Small intestine (tissue), 7 donors: ENCODE measurements at regions not wholly inside any gene's neighbourhood (a gene's known extent, or its start where the extent isn't known, plus 50 kb on each side); places are given as distances from the start of the nearest gene placed in this dataset.
"Not testable (repeated sequence)": the region's sequence is repeated elsewhere in the genome, so short reads cannot be mapped to it uniquely, and the experiment has no call there.

Source experiments
- DNase-seq, 2 donors: peaks; one replicate each; pipeline versions ENCODE4 v3.0.0 to v3.0.0-alpha.2; 2013
- FAIRE-seq: peaks from 2 replicates; lab custom pipeline; 2012; peaks lifted over from hg19 to GRCh38; lab: Jason Lieb, UNC
- H3K27ac ChIP-seq, 3 donors: one replicate each; pipeline ENCODE4 v1.5.1; 2013; ENCODE audit warnings: low read length in 2 of 3, mild to moderate bottlenecking in 2 of 3, control low read depth in 1 of 3, inconsistent platforms in 1 of 3, low read depth in 1 of 3, moderate library complexity in 1 of 3
- H3K27me3 ChIP-seq, 3 donors: one replicate each; pipeline ENCODE4 v1.6.1; 2013; ENCODE audit warnings: low read length in 3 of 3, inconsistent platforms in 1 of 3; ENCODE audit not compliant: control insufficient read depth in 3 of 3, insufficient read depth in 3 of 3
- H3K36me3 ChIP-seq, 3 donors: one replicate each; pipeline ENCODE4 v1.6.1; 2013; ENCODE audit warnings: low read length in 3 of 3, inconsistent platforms in 1 of 3, low read depth in 1 of 3, mild to moderate bottlenecking in 1 of 3, moderate library complexity in 1 of 3; ENCODE audit not compliant: control insufficient read depth in 3 of 3, insufficient read depth in 2 of 3
- H3K4me1 ChIP-seq, 3 donors: one replicate each; pipeline ENCODE4 v1.6.1; 2013; ENCODE audit warnings: low read length in 2 of 3, inconsistent platforms in 1 of 3, low read depth in 1 of 3, mild to moderate bottlenecking in 1 of 3, moderate library complexity in 1 of 3; ENCODE audit not compliant: control insufficient read depth in 3 of 3, insufficient read depth in 2 of 3
- H3K4me3 ChIP-seq, 3 donors: one replicate each; pipeline ENCODE4 v1.5.1; 2013; ENCODE audit warnings: low read length in 3 of 3, control low read depth in 1 of 3, inconsistent platforms in 1 of 3, low read depth in 1 of 3, mild to moderate bottlenecking in 1 of 3, moderate library complexity in 1 of 3
- H3K9me3 ChIP-seq, 2 donors: one replicate each; pipeline ENCODE4 v1.6.1; 2013; ENCODE audit warnings: low read depth in 1 of 2, low read length in 1 of 2; ENCODE audit not compliant: control insufficient read depth in 2 of 2, insufficient read depth in 1 of 2
- WGBS, 3 donors: extraction: QIAGEN DNeasy Blood & Tissue Kit; methylation state at CpG; one replicate each; pipeline ENCODE4 v1.1.7; 2013; 5-methylcytosine and 5-hydroxymethylcytosine counted together
- donor health status: healthy with polysubstance abuse.
- donor health status: control.
- donor health status: control.
- donor health status: Bipolar disorder and iron deficiency.
- donor health status: healthy.

GRCh38 chr15:32536507-32537172, 56.6 kb upstream of the GOLGA8N start:
- H3K27ac ChIP-seq = peak overlapping the region in 2 of 3 donors; percentile 76 to 78
- H3K9me3 ChIP-seq = not testable (repeated sequence)
- 0% methylated on average over 8 to 21 of the region's 61 CpGs for WGBS, 3 donors

GRCh38 chr15:32536057-32536493, 57.2 kb upstream of the GOLGA8N start:
- FAIRE-seq, H3K36me3 ChIP-seq, DNase-seq, H3K4me1 ChIP-seq, H3K9me3 ChIP-seq, H3K27me3 ChIP-seq, H3K4me3 ChIP-seq, H3K27ac ChIP-seq: not testable (repeated sequence)
- WGBS, 3 donors = no CpG with 5 or more reads among the region's 55 CpGs

More at GRCh38 chr15:32536507-32537172, 56.6 kb upstream of the GOLGA8N start:
- H3K36me3 ChIP-seq, H3K27me3 ChIP-seq, FAIRE-seq, H3K4me1 ChIP-seq: not testable (repeated sequence)
- H3K4me3 ChIP-seq = peak overlapping the region in 2 of 3 donors; percentile 34 to 46
- peak; percentile 15 to 38 for DNase-seq

GRCh38 chr15:32535150-32535898, 57.9 kb upstream of the GOLGA8N start:
- H3K27me3 ChIP-seq, H3K27ac ChIP-seq, H3K4me1 ChIP-seq, H3K36me3 ChIP-seq, FAIRE-seq, H3K4me3 ChIP-seq, DNase-seq, H3K9me3 ChIP-seq: not testable (repeated sequence)
- WGBS, 3 donors = no CpG with 5 or more reads among the region's 10 CpGs

GRCh38 chr15:32522900-32523299, 67.5 kb upstream of the GOLGA8O start:
- DNase-seq, H3K4me1 ChIP-seq, H3K36me3 ChIP-seq, H3K4me3 ChIP-seq, H3K9me3 ChIP-seq, H3K27ac ChIP-seq, H3K27me3 ChIP-seq: not testable (repeated sequence)
- WGBS, 3 donors = 82 to 91% (median 85%) methylated on average over 2 to 5 of the region's 6 CpGs
- FAIRE-seq = peak; percentile 30

- not testable (repeated sequence) for H3K27me3 ChIP-seq, DNase-seq, H3K36me3 ChIP-seq, H3K4me1 ChIP-seq, H3K27ac ChIP-seq, H3K4me3 ChIP-seq, H3K9me3 ChIP-seq, FAIRE-seq
- WGBS, 3 donors = 90 to 100% (median 98%) methylated on average over 7 to 9 of the region's 9 CpGs
These were observed 67.0 kb upstream of the GOLGA8O start for GRCh38 chr15:32522421-32522820.

- not testable (repeated sequence) for H3K4me1 ChIP-seq, H3K9me3 ChIP-seq, H3K36me3 ChIP-seq, DNase-seq, H3K27ac ChIP-seq, H3K27me3 ChIP-seq, FAIRE-seq, H3K4me3 ChIP-seq
- 87 to 92% (median 88%) methylated on average over 5 to 7 of the region's 7 CpGs for WGBS, 3 donors
These were observed 63.5 kb upstream of the GOLGA8O start for GRCh38 chr15:32518976-32519375.

- not testable (repeated sequence) for DNase-seq, H3K4me3 ChIP-seq, H3K36me3 ChIP-seq, H3K4me1 ChIP-seq, FAIRE-seq, H3K27me3 ChIP-seq, H3K27ac ChIP-seq, H3K9me3 ChIP-seq
- 89 to 95% (median 91%) methylated on average over 19 to 20 of the region's 20 CpGs for WGBS, 3 donors
These were observed 62.6 kb upstream of the GOLGA8O start for GRCh38 chr15:32518013-32518412.

- not testable (repeated sequence) for H3K9me3 ChIP-seq, H3K4me1 ChIP-seq, H3K36me3 ChIP-seq, H3K27me3 ChIP-seq, DNase-seq, FAIRE-seq, H3K27ac ChIP-seq, H3K4me3 ChIP-seq
- 86 to 91% (median 90%) methylated on average over 1 of the region's 1 CpG for WGBS, 3 donors
These were observed 61.5 kb upstream of the GOLGA8O start for GRCh38 chr15:32516954-32517353.
